Neural cell (in vitro differentiated cells): ENCODE measurements at regions not wholly inside any gene's neighbourhood (a gene's known extent, or its start where the extent isn't known, plus 50 kb on each side); places are given as distances from the start of the nearest gene placed in this dataset.

Source experiments
- H2AFZ ChIP-seq: fragments of 200-600, 300-800 bp; sonication (generic), shearing (Covaris generic); 2 replicates; pipeline ENCODE4 v1.6.0; 2014; ENCODE audit warnings: low read depth, mild to moderate bottlenecking, antibody characterized with exemption, low read length, moderate library complexity
- H3F3A ChIP-seq: fragments of 200-600 bp; shearing (Covaris generic); 2 replicates; pipeline ENCODE4 v1.6.1; 2016; ENCODE audit warnings: mild to moderate bottlenecking, moderate library complexity, mixed read lengths, antibody characterized with exemption, low read length; ENCODE audit not compliant: insufficient read depth, poor library complexity, severe bottlenecking
- H3K27ac ChIP-seq: fragments of 200-600, 300-800 bp; sonication (generic), shearing (Covaris generic); 2 replicates; pipeline ENCODE4 v1.5.1; 2014; ENCODE audit warnings: mild to moderate bottlenecking, low read length, moderate library complexity
- H3K27me3 ChIP-seq: fragments of 300-800, 200-600 bp; sonication (generic), shearing (Covaris generic); 2 replicates; pipeline ENCODE4 v1.6.0; 2014; ENCODE audit warnings: mild to moderate bottlenecking, low read depth, low read length, moderate library complexity; ENCODE audit not compliant: insufficient read depth
- H3K36me3 ChIP-seq: fragments of 300-800, 200-600 bp; sonication (generic), shearing (Covaris generic); 2 replicates; pipeline ENCODE4 v1.5.1; 2014; ENCODE audit warnings: mild to moderate bottlenecking, antibody characterized with exemption, low read length, moderate library complexity; ENCODE audit not compliant: insufficient read depth
- H3K4me2 ChIP-seq: fragments of 300-800, 200-600 bp; sonication (generic), shearing (Covaris generic); 2 replicates; pipeline ENCODE4 v1.6.0; 2014; ENCODE audit warnings: mild to moderate bottlenecking, low read length
- H3K4me3 ChIP-seq: fragments of 300-800, 200-600 bp; sonication (generic), shearing (Covaris generic); 2 replicates; pipeline ENCODE4 v1.5.1; 2014; ENCODE audit warnings: mild to moderate bottlenecking, low read length, moderate library complexity
- H3K79me2 ChIP-seq: fragments of 200-600 bp; shearing (Covaris generic); replicated peaks from 2 replicates; pipeline ENCODE4 v1.6.0; 2014; ENCODE audit warnings: mild to moderate bottlenecking, low read length, moderate library complexity; ENCODE audit not compliant: insufficient read depth
- H3K9ac ChIP-seq: fragments of 300-800, 200-600 bp; sonication (generic), shearing (Covaris generic); 2 replicates; pipeline ENCODE4 v1.6.1; 2016; ENCODE audit warnings: mild to moderate bottlenecking, low read length, mixed read lengths
- H3K9me2 ChIP-seq: fragments of 200-600 bp; shearing (Covaris generic); 2 replicates; pipeline ENCODE4 v1.6.1; 2016; ENCODE audit warnings: mild to moderate bottlenecking, low read length, mixed read lengths; ENCODE audit not compliant: insufficient read depth
- H3K9me3 ChIP-seq: fragments of 200-600, 300-800 bp; sonication (generic), shearing (Covaris generic); 2 replicates; pipeline ENCODE4 v1.6.1; 2016; ENCODE audit warnings: mild to moderate bottlenecking, mixed run types, low read length, moderate library complexity, mixed read lengths
- H4K20me1 ChIP-seq: fragments of 200-600 bp; shearing (Covaris generic); 2 replicates; pipeline ENCODE4 v1.6.1; 2016; ENCODE audit warnings: mild to moderate bottlenecking, mixed run types; ENCODE audit not compliant: insufficient read depth
- EP300 ChIP-seq: fragments of 450-650 bp; conservative IDR thresholded peaks from 2 replicates; pipeline ENCODE4 v1.6.1; 2014; ENCODE audit warnings: antibody characterized with exemption, mild to moderate bottlenecking, moderate library complexity; ENCODE audit not compliant: poor library complexity, severe bottlenecking
- EZH2 ChIP-seq: fragments of 200-600, 300-800 bp; shearing (Covaris generic), sonication (generic); IDR thresholded peaks from 2 replicates; pipeline ENCODE4 v1.6.1; 2014; ENCODE audit warnings: antibody characterized with exemption, low read length, borderline replicate concordance, mild to moderate bottlenecking; ENCODE audit not compliant: insufficient read depth, poor library complexity, severe bottlenecking
- MXI1 ChIP-seq: fragments of 450-650 bp; conservative IDR thresholded peaks from 2 replicates; pipeline ENCODE4 v1.6.1; 2014; ENCODE audit warnings: antibody characterized with exemption, mild to moderate bottlenecking; ENCODE audit not compliant: poor library complexity, severe bottlenecking
- POLR2AphosphoS5 ChIP-seq: IDR thresholded peaks from 2 replicates; pipeline ENCODE4 v1.6.1; 2012
- RAD21 ChIP-seq: fragments of 450-650 bp; conservative IDR thresholded peaks from 2 replicates; pipeline ENCODE4 v1.6.1; 2014; ENCODE audit warnings: antibody characterized with exemption, mild to moderate bottlenecking, moderate library complexity
- SMC3 ChIP-seq: fragments of 450-650 bp; conservative IDR thresholded peaks from 2 replicates; pipeline ENCODE4 v1.6.1; 2014; ENCODE audit warnings: antibody characterized with exemption, mild to moderate bottlenecking, moderate library complexity; ENCODE audit not compliant: poor library complexity
- TAF1 ChIP-seq: IDR thresholded peaks from 2 replicates; pipeline ENCODE4 v1.6.1; 2012; ENCODE audit warnings: low read depth
- TF ChIP-seq, protein P1 (sequence below): IDR thresholded peaks from 2 replicates; pipeline ENCODE4 v1.6.1; 2012; ENCODE audit warnings: borderline replicate concordance
- TF ChIP-seq, protein P2 (sequence below): fragments of 450-650 bp; IDR thresholded peaks from 2 replicates; pipeline ENCODE4 v1.5.1; 2014; ENCODE audit warnings: antibody characterized with exemption, mild to moderate bottlenecking, moderate library complexity; ENCODE audit not compliant: poor library complexity, severe bottlenecking

GRCh38 chr16:86987746-86988670 is 329.2 kb downstream of the C16orf95 start:
- Histone ChIP-seq H3K9ac (no peak overlapping the region), H2AFZ (no peak overlapping the region), H3K27me3 (no peaks in the 10 kb centered on the region), H3F3A (no peaks in the 10 kb centered on the region), H3K9me2 (no peaks in the 10 kb centered on the region), H3K36me3 (no peaks in the 10 kb centered on the region), H4K20me1 (no peaks in the 10 kb centered on the region), H3K27ac (no peak overlapping the region), H3K9me3 (no peaks in the 10 kb centered on the region), H3K4me2 (no peak overlapping the region), H3K79me2 (no peaks in the 10 kb centered on the region), H3K4me3 (no peak overlapping the region)
- TF ChIP-seq POLR2AphosphoS5, result no peak
- no peak for TF ChIP-seq EZH2
- no peak for TF ChIP-seq RAD21
- TF ChIP-seq, protein P1, sequence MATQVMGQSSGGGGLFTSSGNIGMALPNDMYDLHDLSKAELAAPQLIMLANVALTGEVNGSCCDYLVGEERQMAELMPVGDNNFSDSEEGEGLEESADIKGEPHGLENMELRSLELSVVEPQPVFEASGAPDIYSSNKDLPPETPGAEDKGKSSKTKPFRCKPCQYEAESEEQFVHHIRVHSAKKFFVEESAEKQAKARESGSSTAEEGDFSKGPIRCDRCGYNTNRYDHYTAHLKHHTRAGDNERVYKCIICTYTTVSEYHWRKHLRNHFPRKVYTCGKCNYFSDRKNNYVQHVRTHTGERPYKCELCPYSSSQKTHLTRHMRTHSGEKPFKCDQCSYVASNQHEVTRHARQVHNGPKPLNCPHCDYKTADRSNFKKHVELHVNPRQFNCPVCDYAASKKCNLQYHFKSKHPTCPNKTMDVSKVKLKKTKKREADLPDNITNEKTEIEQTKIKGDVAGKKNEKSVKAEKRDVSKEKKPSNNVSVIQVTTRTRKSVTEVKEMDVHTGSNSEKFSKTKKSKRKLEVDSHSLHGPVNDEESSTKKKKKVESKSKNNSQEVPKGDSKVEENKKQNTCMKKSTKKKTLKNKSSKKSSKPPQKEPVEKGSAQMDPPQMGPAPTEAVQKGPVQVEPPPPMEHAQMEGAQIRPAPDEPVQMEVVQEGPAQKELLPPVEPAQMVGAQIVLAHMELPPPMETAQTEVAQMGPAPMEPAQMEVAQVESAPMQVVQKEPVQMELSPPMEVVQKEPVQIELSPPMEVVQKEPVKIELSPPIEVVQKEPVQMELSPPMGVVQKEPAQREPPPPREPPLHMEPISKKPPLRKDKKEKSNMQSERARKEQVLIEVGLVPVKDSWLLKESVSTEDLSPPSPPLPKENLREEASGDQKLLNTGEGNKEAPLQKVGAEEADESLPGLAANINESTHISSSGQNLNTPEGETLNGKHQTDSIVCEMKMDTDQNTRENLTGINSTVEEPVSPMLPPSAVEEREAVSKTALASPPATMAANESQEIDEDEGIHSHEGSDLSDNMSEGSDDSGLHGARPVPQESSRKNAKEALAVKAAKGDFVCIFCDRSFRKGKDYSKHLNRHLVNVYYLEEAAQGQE, result no peak
- TF ChIP-seq TAF1, result no peak
- TF ChIP-seq MXI1, result no peak
- no peak for TF ChIP-seq SMC3
- no peak for TF ChIP-seq EP300
- TF ChIP-seq, protein P2, sequence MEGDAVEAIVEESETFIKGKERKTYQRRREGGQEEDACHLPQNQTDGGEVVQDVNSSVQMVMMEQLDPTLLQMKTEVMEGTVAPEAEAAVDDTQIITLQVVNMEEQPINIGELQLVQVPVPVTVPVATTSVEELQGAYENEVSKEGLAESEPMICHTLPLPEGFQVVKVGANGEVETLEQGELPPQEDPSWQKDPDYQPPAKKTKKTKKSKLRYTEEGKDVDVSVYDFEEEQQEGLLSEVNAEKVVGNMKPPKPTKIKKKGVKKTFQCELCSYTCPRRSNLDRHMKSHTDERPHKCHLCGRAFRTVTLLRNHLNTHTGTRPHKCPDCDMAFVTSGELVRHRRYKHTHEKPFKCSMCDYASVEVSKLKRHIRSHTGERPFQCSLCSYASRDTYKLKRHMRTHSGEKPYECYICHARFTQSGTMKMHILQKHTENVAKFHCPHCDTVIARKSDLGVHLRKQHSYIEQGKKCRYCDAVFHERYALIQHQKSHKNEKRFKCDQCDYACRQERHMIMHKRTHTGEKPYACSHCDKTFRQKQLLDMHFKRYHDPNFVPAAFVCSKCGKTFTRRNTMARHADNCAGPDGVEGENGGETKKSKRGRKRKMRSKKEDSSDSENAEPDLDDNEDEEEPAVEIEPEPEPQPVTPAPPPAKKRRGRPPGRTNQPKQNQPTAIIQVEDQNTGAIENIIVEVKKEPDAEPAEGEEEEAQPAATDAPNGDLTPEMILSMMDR, result no peak

DNA sequence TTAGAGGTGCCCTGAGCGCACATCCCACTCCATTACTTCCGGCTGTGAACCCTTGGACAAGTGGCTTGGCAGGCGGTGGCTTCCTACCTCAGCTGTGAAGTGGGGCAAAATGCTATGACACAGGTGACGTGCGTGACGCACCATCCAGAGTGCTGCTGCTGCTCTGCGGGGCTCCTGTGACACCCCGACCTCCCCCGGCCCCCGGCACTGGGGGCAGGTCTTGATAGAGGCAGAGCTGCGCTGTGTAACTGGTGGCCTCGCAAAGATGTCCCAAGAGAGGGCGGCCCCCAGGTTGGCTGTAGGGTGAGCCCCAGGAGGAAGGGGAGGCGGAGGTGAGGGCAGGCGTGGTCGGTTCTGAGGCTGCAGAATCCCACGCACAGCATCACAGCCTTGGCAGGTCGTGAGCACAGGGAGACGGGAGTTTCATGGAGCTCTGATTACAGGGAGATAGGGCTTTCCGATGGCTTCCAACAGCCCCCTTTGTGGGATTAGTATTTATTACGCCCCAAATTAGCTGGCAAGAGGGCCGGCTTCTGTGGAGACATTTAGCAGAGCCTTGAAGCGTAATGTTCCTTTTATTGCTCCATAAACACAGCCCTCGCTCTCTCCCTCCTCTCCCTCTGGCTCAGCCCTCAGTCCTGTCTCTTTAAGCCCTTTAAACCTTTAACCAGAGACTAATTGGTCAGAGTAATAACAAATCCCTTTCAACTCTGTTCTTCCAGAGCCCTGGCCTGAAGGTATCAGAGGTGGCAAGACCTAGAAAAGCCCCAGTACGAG is 328.1 kb downstream of the C16orf95 start:
- Histone ChIP-seq H3K27me3 (no peaks in the 10 kb centered on the region), H3K9me2 (no peaks in the 10 kb centered on the region), H3K27ac (no peak overlapping the region), H3K9me3 (no peaks in the 10 kb centered on the region), H3K9ac (no peak overlapping the region), H3K4me2 (no peak overlapping the region), H2AFZ (no peak overlapping the region), H3K79me2 (no peaks in the 10 kb centered on the region), H3F3A (no peaks in the 10 kb centered on the region), H4K20me1 (no peaks in the 10 kb centered on the region), H3K4me3 (no peak overlapping the region), H3K36me3 (no peaks in the 10 kb centered on the region)
- no peak for TF ChIP-seq EP300
- TF ChIP-seq TAF1, result no peak
- no peak for TF ChIP-seq POLR2AphosphoS5
- no peak for TF ChIP-seq EZH2
- TF ChIP-seq, protein P1, result no peak
- TF ChIP-seq RAD21, result no peak
- TF ChIP-seq, protein P2, result no peak
- TF ChIP-seq MXI1, result no peak
- no peak for TF ChIP-seq SMC3
